HL-60 (cell line): ENCODE measurements at regions not wholly inside any gene's neighbourhood (a gene's known extent, or its start where the extent isn't known, plus 50 kb on each side); places are given as distances from the start of the nearest gene placed in this dataset.

Source experiments
- DNase-seq, 2 experiments: peaks; one replicate each; pipeline ENCODE4 v3.0.0-alpha.2; 2010 to 2020; ENCODE audit warnings: low read depth in 1 of 2, low spot score in 1 of 2
- H3K27ac ChIP-seq: fragments of 250-450 bp; sonication (Bioruptor Pico); replicated peaks from 2 replicates; pipeline ENCODE4 v1.5.1; 2020; ENCODE audit warnings: mild to moderate bottlenecking, moderate library complexity
- H3K27me3 ChIP-seq: fragments of 250-450 bp; sonication (Bioruptor Pico); 2 replicates; pipeline ENCODE4 v1.5.1; 2021; ENCODE audit warnings: mild to moderate bottlenecking, moderate library complexity; ENCODE audit not compliant: insufficient read depth, poor library complexity, severe bottlenecking
- H3K4me3 ChIP-seq: replicated peaks from 2 replicates; pipeline ENCODE4 v1.5.1; 2011; ENCODE audit warnings: mild to moderate bottlenecking, control low read depth, low read length; ENCODE audit not compliant: insufficient read depth
- CTCF ChIP-seq: IDR thresholded peaks from one replicate; pipeline ENCODE4 v1.5.1; 2011; ENCODE audit warnings: low read length, control low read depth, inconsistent platforms; ENCODE audit not compliant: insufficient read depth
- GABPA ChIP-seq: IDR thresholded peaks from 2 replicates; pipeline ENCODE4 v1.6.1; 2012; ENCODE audit warnings: low read depth
- POLR2AphosphoS5 ChIP-seq: IDR thresholded peaks from 2 replicates; pipeline ENCODE4 v1.6.1; 2012; ENCODE audit warnings: low read depth
- REST ChIP-seq: IDR thresholded peaks from 2 replicates; pipeline ENCODE4 v1.6.1; 2012; ENCODE audit warnings: low read depth; ENCODE audit not compliant: insufficient replicate concordance
- SPI1 ChIP-seq: IDR thresholded peaks from 2 replicates; pipeline ENCODE4 v1.6.1; 2012; ENCODE audit warnings: low read depth, mild to moderate bottlenecking, borderline replicate concordance

- Histone ChIP-seq H3K27me3 (no peaks in the 10 kb centered on the region), H3K27ac (peak overlapping the region; percentile 61; the same call in 1 of the 2 replicates), H3K4me3 (no peak overlapping the region)
- no peak for DNase-seq
- TF ChIP-seq REST (no peak), CTCF (no peak), SPI1 (no peak), POLR2AphosphoS5 (no peak), GABPA (no peak)
Observed at GRCh38 chr1:228837032-228837431, 101.8 kb downstream of the RHOU start.

- TF ChIP-seq SPI1 (no peak), POLR2AphosphoS5 (no peak), REST (no peak), GABPA (no peak), CTCF (no peak)
- H3K27ac ChIP-seq, result peak overlapping the region; percentile 61
Observed at GRCh38 chr1:228837817-228838716, 102.8 kb downstream of the RHOU start.

GRCh38 chr1:228838717-228839500 lies 103.6 kb downstream of the RHOU start:
- no peak for TF ChIP-seq POLR2AphosphoS5
- no peak for TF ChIP-seq GABPA
- no peak for TF ChIP-seq SPI1
- TF ChIP-seq REST, result no peak
- no peak for TF ChIP-seq CTCF
- DNase-seq, result no peak
- no peaks in the 10 kb centered on the region for H3K27me3 ChIP-seq
- H3K27ac ChIP-seq, result peak overlapping the region; percentile 61
- H3K4me3 ChIP-seq, result no peak overlapping the region

More at GRCh38 chr1:228837817-228838716, 102.8 kb downstream of the RHOU start:
- Histone ChIP-seq H3K27me3 (no peaks in the 10 kb centered on the region), H3K4me3 (no peak overlapping the region)
- peak; percentile 69 to 84 for DNase-seq
